HG03097 (cell line): ENCODE measurements at regions not wholly inside any gene's neighbourhood (a gene's known extent, or its start where the extent isn't known, plus 50 kb on each side); places are given as distances from the start of the nearest gene placed in this dataset.
"Not testable (repeated sequence)": the region's sequence is repeated elsewhere in the genome, so short reads cannot be mapped to it uniquely, and the experiment has no call there.

Experiments
- ATAC-seq: cut with Tn5 transposase; IDR thresholded peaks from one replicate; pipeline ENCODE4 v1.9.1; 2021; ENCODE audit not compliant: unreplicated experiment, low FRiP score

DNA sequence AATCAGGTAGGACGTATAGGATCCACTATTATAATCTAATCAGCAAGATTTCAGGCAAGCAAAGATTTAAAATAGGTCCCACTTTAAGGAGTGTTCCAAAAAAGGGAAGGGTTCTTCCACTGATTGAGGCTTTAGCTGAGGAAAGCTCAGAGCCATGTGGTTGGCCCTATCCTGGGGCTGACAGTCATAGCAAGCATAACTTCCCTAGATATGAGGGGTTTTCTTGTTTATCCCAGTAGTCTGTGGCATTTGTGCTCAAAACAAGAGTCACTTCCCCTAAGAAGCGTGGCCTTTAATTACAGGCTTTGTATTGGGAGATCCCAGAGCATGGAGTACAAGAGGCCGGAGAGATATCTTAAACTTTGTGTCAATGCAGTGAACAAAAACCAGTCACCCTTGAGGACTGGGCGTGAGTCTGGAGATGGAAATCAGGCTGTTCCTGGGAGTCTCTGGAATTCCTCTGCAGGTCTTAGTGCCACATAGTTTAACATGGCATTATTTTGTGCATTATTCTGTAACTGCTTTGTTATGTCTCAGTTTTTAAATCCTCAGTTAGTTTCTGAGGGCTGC, 136.9 kb upstream of the FBXO11 start:
- ATAC-seq: no peak

DNA sequence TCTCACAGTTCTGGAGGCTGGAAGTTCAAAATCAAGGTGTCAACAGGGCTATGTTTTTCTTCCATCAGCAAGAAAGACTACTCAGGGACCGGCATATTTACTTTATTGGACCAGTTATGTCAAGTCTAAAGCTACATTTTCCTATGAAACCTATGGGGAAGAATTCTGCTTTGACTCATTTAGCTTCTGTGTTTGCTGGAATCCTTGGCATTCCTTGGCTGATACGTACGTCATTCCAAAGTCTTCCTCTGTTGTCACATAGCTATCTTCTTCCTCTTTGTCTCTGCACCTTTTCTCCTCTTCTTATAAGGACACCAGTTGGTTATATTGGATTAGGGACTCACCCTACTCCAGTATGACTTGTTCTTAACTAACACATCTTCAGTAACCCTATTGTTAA, 137.4 kb upstream of the FBXO11 start:
- no peak for ATAC-seq

DNA sequence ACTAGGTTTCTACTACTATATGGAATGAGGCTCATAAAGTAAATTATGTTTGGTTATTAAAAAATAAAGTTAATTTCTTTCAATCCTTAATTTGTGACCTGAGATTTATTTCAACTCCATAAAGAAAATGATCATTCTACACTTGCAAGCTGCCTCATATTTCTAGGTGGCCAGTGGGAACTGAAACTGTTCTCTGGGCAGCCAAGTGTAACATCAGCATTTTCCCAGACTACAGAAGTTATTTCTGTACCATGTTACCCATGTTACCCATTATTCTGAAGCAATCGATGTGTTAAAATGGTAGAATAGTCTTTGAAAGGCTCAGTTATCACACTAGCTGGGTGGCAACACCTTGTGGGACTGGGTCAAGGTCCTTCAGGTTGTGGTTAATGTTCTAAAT, 139.3 kb upstream of the FBXO11 start:
- no peak for ATAC-seq

DNA sequence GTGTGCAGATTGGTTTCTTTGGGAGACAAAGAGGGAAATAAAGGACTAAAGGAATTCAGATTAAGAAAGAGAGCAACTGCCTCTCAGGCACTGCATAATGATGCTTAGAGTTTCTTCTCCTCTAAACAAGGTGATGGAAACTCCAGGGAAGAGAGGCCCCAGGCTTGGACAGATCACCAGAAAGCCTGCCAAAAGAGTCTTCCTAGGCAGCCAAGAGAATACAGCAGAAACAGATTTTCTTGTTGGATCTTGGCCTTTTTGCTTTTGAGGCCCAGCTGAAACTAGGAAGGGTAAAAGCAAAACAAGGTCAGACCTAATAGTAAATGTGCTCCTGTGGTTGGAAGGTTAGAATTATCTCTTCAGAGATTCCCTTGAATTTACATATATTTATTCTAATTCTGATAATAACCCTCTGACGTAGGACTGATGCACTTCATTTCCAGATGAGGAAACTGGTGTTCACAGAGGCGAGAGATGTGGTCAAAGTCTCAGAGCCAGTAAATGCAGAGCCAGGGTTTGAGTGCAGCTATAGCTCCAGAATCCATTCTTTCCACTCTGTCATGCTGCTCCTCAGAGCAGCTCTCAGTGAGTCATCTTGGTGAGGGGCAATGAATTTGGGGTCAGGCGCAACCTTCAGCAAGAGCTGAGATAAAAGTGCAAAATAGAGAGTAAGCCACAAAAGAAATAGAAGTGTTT, 142.3 kb upstream of the FBXO11 start:
- no peak for ATAC-seq

DNA sequence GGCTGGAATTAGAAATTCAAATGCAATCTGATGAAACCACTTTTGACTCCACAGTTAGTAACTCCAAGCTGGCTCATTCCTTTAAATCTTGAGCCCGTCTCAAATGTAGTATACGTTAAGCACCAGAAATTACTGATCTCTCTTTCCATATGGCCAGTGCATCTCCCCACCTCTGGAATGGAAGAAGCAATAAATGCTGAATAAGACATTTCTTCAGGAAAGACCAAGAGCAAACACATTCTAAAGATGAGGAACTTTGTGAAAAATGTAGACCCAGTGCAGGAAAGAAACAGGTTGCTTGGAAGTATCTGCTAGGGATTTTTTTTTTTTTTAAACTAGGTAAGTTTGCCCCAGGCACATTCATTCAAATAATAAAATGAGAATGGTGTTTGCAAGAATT, 143.1 kb upstream of the FBXO11 start:
- no peak for ATAC-seq

DNA sequence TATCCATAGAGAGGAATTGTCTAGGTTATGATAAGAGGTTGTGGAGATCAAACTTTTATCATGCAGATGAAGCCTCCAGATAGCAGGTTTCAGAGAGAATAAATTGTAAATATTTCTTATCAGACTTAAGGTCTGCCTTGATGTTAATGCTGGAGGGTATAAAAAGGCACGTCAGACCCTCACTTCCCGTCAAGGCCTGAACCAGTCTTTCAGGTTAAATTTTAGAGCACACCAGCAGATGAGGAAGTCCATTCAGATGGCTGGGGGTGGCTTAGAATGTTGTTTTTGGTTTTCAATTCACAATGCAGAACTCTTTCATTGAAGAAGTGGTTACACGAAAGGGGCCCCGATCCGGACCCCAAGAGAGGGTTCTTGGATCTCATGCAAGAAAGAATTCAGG, 144.4 kb upstream of the FBXO11 start:
- ATAC-seq: no peak

DNA sequence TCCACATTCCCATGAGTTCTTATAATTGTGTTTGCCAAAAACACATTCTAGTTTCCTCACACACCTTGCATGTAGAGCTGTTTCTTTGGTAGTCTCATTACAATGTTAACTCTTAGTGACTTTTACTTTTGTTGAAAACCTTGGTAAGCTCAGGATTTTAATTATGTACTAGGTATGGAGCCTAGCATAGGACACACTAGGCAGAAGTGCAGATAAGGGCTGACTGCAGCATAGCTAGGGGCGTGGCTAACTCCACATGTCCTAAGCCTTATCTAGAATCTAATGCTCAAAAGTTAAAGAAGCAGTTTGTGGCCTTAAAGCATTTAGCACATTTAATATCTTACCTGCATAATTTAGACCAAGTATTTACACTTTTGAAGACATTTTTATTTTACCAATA, 153.7 kb upstream of the FBXO11 start:
- no peak for ATAC-seq

DNA sequence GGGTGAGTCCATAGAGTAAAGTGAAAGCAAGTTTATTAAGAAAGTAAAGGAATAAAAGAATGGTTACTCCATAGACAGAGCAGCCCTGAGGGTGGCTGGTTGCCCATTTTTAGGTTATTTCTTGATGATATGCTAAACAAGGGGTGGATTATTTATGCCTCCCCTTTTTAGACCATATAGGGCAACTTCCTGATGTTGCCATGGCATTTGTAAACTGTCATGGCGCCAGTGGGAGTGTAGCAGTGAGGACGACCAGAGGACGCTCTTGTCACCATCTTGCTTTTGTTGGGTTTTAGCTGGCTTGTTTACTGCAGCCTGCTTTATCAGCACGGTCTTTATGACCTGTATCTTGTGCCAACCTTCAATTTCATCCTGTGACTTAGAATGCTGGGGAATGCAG, 155.4 kb upstream of the FBXO11 start:
- ATAC-seq: not testable (repeated sequence)

DNA sequence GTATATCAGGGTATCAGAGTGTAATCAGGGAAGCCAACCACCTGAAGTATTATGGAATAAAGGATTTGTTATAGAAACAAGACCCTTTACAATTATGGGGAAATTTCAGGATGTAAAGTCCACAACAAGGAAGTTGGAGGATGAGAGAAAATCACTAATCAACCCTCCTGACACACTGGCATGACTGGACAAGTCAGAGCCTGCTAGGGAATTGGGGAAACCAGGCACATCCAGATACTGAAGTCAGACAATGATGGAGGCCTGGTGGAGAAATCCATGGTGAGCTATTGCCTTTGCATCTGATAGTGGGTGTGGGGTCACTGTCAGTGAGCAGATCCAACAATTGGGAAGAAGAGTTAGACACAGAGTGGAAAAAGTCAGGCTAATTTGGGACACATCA, 158.8 kb upstream of the FBXO11 start:
- ATAC-seq: no peak

DNA sequence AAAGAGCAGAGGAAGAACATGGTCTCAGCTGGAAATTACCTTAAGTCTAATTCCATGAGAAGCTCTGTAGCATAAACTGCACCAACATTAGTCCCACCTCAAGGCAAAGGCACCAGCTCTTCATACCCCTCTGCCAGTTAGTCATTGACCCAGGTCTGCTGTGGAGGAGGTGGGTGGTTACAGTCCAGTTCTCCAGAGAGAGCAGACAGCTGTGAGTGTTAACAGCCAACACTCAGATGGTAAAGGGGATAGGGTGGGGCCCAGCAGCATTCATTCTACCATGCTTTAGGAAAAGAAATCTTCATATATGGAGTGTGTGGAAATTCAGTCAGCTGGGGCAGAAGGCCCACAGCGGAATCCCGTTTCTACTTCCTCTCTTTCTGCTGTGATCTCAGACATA, 159.7 kb upstream of the FBXO11 start:
- ATAC-seq: no peak

DNA sequence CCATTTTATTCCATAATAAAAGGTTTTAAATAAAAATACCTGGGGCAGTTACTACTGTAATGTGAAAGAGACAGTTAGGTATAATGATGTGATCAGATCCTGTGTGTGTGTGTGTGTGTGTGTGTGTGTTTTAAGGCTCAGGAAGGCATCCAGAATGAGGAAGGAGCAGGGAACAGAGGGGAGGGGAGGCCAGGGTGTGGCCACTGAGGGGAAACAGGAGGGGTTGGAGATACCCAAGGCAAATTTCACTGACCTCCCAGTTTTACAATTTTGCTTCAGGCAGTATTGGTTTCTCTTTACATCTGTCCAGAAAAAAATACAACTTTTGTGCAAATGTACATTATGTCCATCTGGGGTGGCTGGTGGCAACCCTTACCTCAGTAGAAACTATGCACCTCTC, 163.5 kb upstream of the FBXO11 start:
- no peak for ATAC-seq

DNA sequence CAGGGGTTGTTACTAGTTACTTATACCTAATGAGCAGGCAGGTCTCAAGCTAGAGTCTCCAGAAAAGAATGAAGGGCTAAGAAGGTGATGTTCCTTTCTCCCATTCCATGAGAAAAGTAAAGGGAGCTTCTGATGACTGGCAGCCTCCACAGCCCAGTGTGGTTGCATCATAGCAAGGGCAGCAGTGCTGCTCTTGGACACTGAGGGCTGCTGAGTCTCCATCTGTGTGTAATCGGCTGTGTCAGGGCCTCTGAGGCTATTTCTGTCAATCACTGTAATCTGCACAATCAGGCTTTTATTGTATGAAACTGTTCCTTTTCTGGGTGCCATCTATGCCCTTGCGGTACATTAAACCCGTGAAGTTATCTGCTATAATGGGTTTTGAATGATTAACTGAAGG, 164.1 kb upstream of the FBXO11 start:
- ATAC-seq: no peak

DNA sequence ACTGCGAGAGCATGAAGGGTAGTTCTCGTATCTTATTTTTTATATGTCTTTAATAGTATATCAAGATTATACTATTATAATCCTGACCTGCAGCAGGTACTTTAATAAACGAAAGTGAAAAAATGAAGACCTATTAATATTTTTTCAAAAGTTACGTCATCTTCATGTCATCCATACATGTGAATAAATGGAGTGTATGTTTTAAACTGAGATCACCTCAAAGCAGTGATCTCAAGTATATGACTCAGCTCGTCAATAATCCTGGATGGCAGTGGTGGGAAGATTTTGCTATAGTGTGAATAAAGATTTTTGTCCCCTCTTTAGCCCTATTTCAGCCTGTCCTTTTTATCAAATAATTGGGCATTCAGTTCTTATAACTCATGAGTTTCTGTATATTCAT, 166.3 kb upstream of the FBXO11 start:
- no peak for ATAC-seq

DNA sequence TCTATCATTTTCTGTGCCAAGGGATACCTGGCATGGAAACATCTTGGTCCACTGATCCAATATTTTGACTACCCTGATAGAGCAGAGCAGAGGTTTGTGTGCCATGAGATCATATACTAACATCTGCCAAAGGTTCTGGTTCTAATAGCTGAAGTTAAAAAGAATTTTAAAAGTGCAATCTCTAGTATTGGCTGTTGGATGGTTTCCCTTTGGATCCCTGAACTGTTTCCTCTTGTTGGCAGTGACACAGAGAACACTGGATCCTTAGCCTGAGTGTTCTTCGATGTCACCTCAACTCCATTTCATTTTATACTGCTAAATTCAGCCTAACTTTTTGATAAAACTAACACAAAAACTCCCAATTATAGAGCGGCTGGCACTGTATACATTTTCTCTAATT, 169.3 kb upstream of the FBXO11 start:
- ATAC-seq: no peak

DNA sequence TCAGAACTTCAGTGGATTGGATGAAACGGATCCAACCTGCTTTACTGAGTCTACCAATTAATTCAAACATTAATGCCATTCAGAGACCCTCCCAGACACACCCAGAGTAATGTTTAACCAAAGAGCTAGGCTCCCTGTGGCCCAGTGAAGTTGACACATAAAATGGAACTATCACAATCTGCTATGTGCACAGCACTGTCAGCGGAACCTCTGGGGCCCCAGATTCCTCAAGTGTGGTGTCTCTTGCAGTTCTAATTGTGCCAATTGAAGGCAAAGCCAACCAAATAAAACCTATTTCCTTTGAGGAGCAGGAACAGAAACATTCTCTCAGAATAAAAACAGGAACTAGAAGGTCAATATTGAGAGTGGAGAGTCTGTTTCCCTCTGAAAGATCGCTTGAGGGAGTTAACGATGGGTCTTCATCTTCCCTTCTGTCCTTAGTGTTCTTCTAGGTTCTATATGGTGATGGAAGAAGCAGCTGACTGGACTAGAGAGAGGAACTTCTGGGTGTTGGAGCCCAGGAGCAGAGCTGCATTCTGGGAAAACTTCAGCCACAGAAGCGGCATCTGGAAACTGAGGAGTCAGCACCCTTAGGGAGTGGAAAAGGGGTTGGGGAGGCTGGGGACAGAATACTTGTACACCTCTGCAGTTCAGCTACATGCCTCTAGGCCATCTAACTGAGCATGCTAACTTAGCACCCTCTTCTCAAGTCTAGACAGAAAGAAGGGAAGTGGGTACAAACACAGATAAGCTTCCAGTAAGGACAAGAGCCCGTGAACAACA, 174.4 kb upstream of the FBXO11 start:
- ATAC-seq: no peak

DNA sequence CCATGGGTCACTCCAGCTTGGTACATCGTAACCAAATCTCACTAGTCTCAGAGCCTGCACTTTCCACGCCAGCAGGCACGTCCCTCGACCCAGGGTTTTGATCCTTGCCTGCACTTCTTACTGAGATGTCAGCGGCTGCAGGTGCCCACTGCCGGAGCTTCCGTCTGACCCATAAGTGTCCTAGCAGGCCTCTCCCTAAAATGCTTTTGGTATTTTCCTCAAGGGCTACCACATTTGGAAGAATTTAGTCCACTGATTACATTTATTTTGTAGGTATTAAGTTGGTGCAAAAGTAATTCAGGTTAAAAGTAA, 175.0 kb upstream of the FBXO11 start:
- ATAC-seq: no peak

DNA sequence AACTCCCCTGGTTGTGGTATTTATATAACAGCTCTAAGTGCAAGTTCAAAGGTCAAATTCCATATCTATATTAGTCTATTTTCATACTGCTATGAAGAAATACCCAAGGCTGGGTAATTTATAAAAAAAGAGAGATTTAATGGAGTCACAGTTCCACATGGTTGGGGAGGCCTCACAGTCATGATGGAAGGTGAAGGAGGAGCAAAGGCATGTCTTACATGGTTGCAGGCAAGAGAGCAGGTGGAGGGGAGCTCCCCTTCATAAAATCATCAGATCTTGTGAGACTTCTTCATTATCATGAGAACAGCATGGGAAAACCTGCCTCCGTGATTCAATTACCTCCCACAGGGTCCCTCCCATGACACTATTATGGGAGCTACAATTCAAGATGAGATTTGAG, 179.6 kb upstream of the FBXO11 start:
- ATAC-seq: no peak

DNA sequence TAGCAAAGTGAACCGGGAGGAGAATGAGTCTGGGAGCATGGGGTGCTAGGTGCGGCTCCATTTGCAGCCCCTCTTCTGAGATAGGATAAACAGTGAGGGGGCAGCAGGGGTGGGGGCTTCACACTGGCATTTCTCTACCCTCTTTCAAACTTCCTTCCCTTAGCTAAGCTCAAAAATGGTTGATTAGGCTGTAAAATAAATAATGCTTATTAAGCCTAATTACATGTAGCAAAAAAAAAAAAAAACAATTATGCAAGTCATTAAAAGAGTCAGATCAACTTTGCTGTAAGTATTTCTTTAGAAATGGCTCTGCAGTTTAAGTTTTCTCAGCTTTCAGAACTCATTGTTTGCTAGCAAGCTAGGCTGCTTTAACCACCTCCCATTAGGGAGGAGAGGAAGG, 182.7 kb upstream of the FBXO11 start:
- no peak for ATAC-seq

DNA sequence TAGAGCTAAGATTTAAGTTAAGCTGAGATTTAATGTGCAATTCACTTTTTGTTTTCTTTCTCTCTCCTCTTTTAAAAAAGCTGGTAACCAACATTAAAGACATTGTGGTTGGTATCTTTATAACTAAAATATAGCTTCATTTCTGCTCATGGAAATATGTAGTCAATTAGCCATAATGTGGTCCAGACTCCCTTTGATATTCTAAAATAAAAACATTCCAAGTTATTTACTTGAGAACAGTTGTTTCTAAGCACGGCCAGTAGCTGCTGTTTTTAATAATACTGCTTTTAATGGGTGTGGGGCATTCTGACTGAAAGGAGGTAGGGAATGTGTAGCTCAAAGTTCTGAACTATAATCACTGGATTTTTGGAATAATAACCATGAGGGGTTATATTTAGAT, 183.3 kb upstream of the FBXO11 start:
- no peak for ATAC-seq

DNA sequence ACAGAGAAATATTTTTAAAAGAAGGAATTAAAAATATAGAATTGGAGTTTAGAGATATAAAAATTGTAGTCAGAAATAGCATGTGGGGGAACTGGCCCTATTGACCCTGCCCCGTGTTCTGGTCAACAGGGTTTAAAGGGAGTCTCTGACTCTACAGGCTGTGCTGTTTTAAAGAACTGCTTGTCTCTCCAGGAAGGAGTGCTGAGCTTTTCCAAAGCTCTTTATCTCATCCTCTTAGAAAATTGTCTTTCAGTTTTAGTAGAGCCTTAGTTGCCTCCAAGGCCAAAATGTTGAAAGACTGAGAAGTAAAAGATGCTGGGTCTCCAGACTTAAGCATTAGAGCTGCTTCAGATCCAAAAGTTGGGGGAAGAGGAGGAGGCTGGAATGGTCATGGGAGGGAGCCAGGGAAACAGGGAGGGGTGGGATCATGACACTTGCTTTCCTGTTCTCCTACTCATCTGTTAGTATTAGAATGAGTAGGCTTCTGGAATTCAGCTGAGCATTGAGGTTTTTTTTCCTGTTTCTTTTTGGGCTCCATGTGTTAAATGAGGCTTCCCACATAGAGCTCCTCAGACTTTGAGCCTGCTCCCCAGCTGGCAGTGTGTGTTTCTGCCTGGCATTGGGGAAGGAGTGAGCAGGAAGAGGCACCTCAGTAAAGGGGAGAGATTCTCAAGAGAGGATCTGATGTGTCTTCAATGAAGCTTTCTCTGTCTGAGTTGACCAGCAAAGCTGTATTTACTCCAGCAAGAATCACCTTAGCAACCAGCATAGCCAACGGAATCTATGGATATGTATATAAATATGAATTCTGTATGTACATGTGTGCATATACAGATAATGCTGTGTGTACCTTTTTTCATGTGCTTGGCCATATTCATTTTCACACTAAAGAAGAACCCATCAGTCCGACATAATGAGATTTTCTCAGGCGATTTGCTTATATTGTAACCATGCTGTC, 186.8 kb upstream of the FBXO11 start:
- no peak for ATAC-seq

DNA sequence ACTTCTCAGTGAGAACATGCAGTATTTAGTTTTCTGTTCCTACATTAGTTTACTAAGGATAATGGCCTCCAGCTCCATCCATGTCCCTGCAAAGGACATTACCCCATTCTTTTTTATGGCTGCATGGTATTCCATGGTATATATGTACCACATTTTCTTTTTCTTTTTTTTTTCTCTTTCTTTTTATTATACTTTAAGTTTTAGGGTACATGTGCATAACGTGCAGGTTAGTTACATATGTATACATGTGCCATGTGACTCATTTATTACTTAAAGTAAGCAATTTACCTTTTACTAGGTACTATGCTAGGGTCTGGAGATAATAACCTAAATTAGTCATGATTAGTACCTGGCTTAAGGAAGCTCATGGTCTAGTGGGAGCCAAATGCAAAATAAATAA, 190.5 kb upstream of the FBXO11 start:
- ATAC-seq: not testable (repeated sequence)
